Astrocyte (in vitro differentiated cells and primary cell): ENCODE measurements at regions not wholly inside any gene's neighbourhood (a gene's known extent, or its start where the extent isn't known, plus 50 kb on each side); places are given as distances from the start of the nearest gene placed in this dataset.

Experiments used
- DNase-seq: peaks from one replicate; pipeline ENCODE4 v3.0.0-alpha.2; 2010; ENCODE audit warnings: low read depth
- FAIRE-seq: peaks from 2 replicates; lab custom pipeline; 2011; peaks lifted over from hg19 to GRCh38; lab: Jason Lieb, UNC
- H2AFZ ChIP-seq: 2 replicates; pipeline ENCODE4 v1.6.0; 2012; ENCODE audit warnings: low read depth, low read length, inconsistent platforms
- H3K27ac ChIP-seq: 2 replicates; pipeline ENCODE4 v1.5.1; 2011; ENCODE audit warnings: low read depth, low read length, inconsistent platforms
- H3K27me3 ChIP-seq: 2 replicates; pipeline ENCODE4 v1.6.0; 2011; ENCODE audit warnings: low read length, inconsistent platforms; ENCODE audit not compliant: insufficient read depth
- H3K36me3 ChIP-seq: 2 replicates; pipeline ENCODE4 v1.5.1; 2011; ENCODE audit warnings: low read length, inconsistent platforms; ENCODE audit not compliant: insufficient read depth
- H3K4me1 ChIP-seq: 2 replicates; pipeline ENCODE4 v1.5.1; 2011; ENCODE audit warnings: low read length, inconsistent platforms; ENCODE audit not compliant: insufficient read depth
- H3K4me2 ChIP-seq: 2 replicates; pipeline ENCODE4 v1.6.0; 2012; ENCODE audit warnings: low read length, inconsistent platforms
- H3K4me3 ChIP-seq: 2 replicates; pipeline ENCODE4 v1.5.1; 2011; ENCODE audit warnings: low read depth, mild to moderate bottlenecking, low read length, inconsistent platforms; ENCODE audit not compliant: insufficient read depth
- H3K79me2 ChIP-seq: 2 replicates; pipeline ENCODE4 v1.6.0; 2012; ENCODE audit warnings: mild to moderate bottlenecking, low read length, inconsistent platforms; ENCODE audit not compliant: insufficient read depth
- H3K9ac ChIP-seq: 2 replicates; pipeline ENCODE4 v1.6.0; 2012; ENCODE audit warnings: mild to moderate bottlenecking, low read length, inconsistent platforms
- H3K9me3 ChIP-seq: 2 replicates; pipeline ENCODE4 v1.5.1; 2012; ENCODE audit warnings: low read depth, mild to moderate bottlenecking, low read length, inconsistent platforms; ENCODE audit not compliant: insufficient read depth
- H4K20me1 ChIP-seq: 2 replicates; pipeline ENCODE4 v1.6.0; 2012; ENCODE audit warnings: low read length, inconsistent platforms; ENCODE audit not compliant: insufficient read depth
- H3K27ac Mint-ChIP-seq: one replicate; pipeline ENCODE4 v1.8.0; 2021; ENCODE audit warnings: mild to moderate bottlenecking, mixed read lengths; ENCODE audit not compliant: unreplicated experiment
- H3K27me3 Mint-ChIP-seq: one replicate; pipeline ENCODE4 v1.8.0; 2021; ENCODE audit warnings: low read depth, mixed read lengths; ENCODE audit not compliant: unreplicated experiment
- H3K36me3 Mint-ChIP-seq: one replicate; pipeline ENCODE4 v1.8.0; 2021; ENCODE audit warnings: low read depth, mixed read lengths; ENCODE audit not compliant: unreplicated experiment
- H3K4me1 Mint-ChIP-seq: one replicate; pipeline ENCODE4 v1.8.0; 2021; ENCODE audit warnings: low read depth, mixed read lengths; ENCODE audit not compliant: unreplicated experiment
- H3K4me3 Mint-ChIP-seq: one replicate; pipeline ENCODE4 v1.8.0; 2021; ENCODE audit warnings: mild to moderate bottlenecking, moderate library complexity, mixed read lengths; ENCODE audit not compliant: unreplicated experiment
- H3K9me3 Mint-ChIP-seq: one replicate; pipeline ENCODE4 v1.8.0; 2021; ENCODE audit warnings: mild to moderate bottlenecking, mixed read lengths; ENCODE audit not compliant: unreplicated experiment
- CTCF ChIP-seq: IDR thresholded peaks from 2 replicates; pipeline ENCODE4 v1.5.1; 2011; ENCODE audit warnings: low read depth, mild to moderate bottlenecking, inconsistent platforms, low read length, moderate library complexity; ENCODE audit not compliant: insufficient read depth
- EZH2 ChIP-seq: IDR thresholded peaks from 2 replicates; pipeline ENCODE4 v1.6.1; 2012; ENCODE audit warnings: mild to moderate bottlenecking, low read length, inconsistent platforms; ENCODE audit not compliant: insufficient read depth

GRCh38 chr14:63781686-63782085 lies 53.8 kb upstream of the SGPP1 start:
- H3K27me3 Mint-ChIP-seq: no peaks in the 10 kb centered on the region
- Histone ChIP-seq H3K4me1 (peaks cover 2% of the 10 kb centered on the region), H3K36me3 (no peaks in the 10 kb centered on the region), H3K4me3 (no peak overlapping the region), H3K4me2 (no peak overlapping the region), H4K20me1 (no peaks in the 10 kb centered on the region), H3K27me3 (no peaks in the 10 kb centered on the region), H2AFZ (no peak overlapping the region), H3K9me3 (no peaks in the 10 kb centered on the region), H3K79me2 (no peaks in the 10 kb centered on the region), H3K27ac (no peak overlapping the region), H3K9ac (no peak overlapping the region)
- FAIRE-seq (no peak), DNase-seq (no peak)
- no peaks in the 10 kb centered on the region for H3K9me3 Mint-ChIP-seq
- no peaks in the 10 kb centered on the region for H3K4me1 Mint-ChIP-seq
- no peak overlapping the region for H3K4me3 Mint-ChIP-seq
- H3K27ac Mint-ChIP-seq: no peak overlapping the region
- H3K36me3 Mint-ChIP-seq: no peaks in the 10 kb centered on the region
- TF ChIP-seq EZH2: no peak
- no peak for TF ChIP-seq CTCF

DNA sequence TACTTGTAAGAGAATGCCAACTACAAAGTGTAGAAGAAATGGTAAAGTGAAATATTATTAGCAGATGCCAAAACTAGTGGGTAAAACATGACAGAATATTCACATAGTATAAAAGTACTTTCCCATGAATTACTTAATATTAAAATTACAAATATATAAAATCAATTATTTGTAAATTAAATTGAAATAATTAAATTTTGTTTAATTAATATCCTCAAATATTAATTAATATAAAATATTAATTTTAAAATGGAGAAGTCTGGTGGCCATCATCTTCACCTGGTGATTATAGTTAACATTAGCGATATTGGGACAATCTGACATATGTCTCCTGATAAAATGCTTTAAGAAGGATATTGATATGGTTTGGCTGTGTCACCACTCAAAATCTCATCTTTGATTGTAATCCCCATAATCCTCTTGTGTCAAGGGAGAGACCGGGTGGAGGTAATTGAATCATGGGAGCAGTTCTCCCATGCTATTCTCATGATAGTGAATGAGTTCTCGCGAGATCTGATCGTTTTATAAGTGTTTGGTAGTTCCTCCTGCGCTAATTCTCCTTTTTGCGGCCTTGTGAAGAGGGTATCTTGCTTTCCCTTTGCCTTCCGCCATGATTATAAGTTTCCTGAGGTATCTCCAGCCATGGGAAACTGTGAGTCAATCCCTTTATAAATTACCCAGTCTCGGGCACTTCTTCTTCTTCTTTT lies 55.0 kb upstream of the SGPP1 start:
- Mint-ChIP-seq H3K9me3 (no peaks in the 10 kb centered on the region), H3K4me3 (no peak overlapping the region), H3K27me3 (no peaks in the 10 kb centered on the region), H3K36me3 (peaks cover 2% of the 10 kb centered on the region), H3K27ac (no peak overlapping the region), H3K4me1 (no peaks in the 10 kb centered on the region)
- Histone ChIP-seq H4K20me1 (no peaks in the 10 kb centered on the region), H3K9ac (no peak overlapping the region), H3K79me2 (no peaks in the 10 kb centered on the region), H3K4me1 (no peaks in the 10 kb centered on the region), H3K4me3 (no peak overlapping the region), H3K36me3 (no peaks in the 10 kb centered on the region), H3K4me2 (no peak overlapping the region), H3K9me3 (no peaks in the 10 kb centered on the region), H3K27ac (no peak overlapping the region), H2AFZ (no peak overlapping the region), H3K27me3 (no peaks in the 10 kb centered on the region)
- TF ChIP-seq EZH2 (no peak), CTCF (no peak)
- DNase-seq: no peak
- FAIRE-seq: no peak
